Keratinocyte (primary cell): ENCODE measurements at regions not wholly inside any gene's neighbourhood (a gene's known extent, or its start where the extent isn't known, plus 50 kb on each side); places are given as distances from the start of the nearest gene placed in this dataset.
"Not testable (repeated sequence)": the region's sequence is repeated elsewhere in the genome, so short reads cannot be mapped to it uniquely, and the experiment has no call there.

ENCODE experiments used
- DNase-seq: peaks from one replicate; pipeline ENCODE4 v3.0.0-alpha.2; 2011; ENCODE audit warnings: low read depth, missing footprints, low spot score
- FAIRE-seq: peaks from 2 replicates; lab custom pipeline; 2011; peaks lifted over from hg19 to GRCh38; lab: Jason Lieb, UNC
- H2AFZ ChIP-seq: 2 replicates; pipeline ENCODE4 v1.6.0; 2012; ENCODE audit warnings: low read length, control low read depth, inconsistent platforms; ENCODE audit not compliant: control insufficient read depth
- H3K27ac ChIP-seq: 2 replicates; pipeline ENCODE4 v1.5.1; 2011; ENCODE audit warnings: low read length; ENCODE audit not compliant: control insufficient read depth, insufficient read depth
- H3K27me3 ChIP-seq: 3 replicates; pipeline ENCODE4 v1.6.0; 2011; ENCODE audit warnings: low read length; ENCODE audit not compliant: control insufficient read depth, insufficient read depth; ENCODE audit errors: extremely low read depth
- H3K36me3 ChIP-seq, 2 experiments: 2 replicates in 1 of 2; 3 replicates in 1 of 2; pipeline ENCODE4 v1.5.1; 2011; ENCODE audit warnings: low read length in 2 of 2, mild to moderate bottlenecking in 1 of 2; ENCODE audit not compliant: control insufficient read depth in 2 of 2, insufficient read depth in 2 of 2; ENCODE audit errors: extremely low read depth in 1 of 2
- H3K4me1 ChIP-seq: 3 replicates; pipeline ENCODE4 v1.5.1; 2011; ENCODE audit warnings: low read length; ENCODE audit not compliant: control insufficient read depth, insufficient read depth; ENCODE audit errors: extremely low read depth
- H3K4me2 ChIP-seq: 3 replicates; pipeline ENCODE4 v1.6.0; 2011; ENCODE audit warnings: low read depth, low read length; ENCODE audit not compliant: control insufficient read depth, insufficient read depth; ENCODE audit errors: extremely low read depth
- H3K4me3 ChIP-seq, 3 experiments: fragments of 200-600 bp in 1 of 3; sonication (generic) in 1 of 3; 2 replicates in 2 of 3; 3 replicates in 1 of 3; pipeline ENCODE4 v1.5.1; 2011 to 2016; ENCODE audit warnings: low read length in 3 of 3, mild to moderate bottlenecking in 3 of 3, control low read depth in 2 of 3, inconsistent platforms in 1 of 3, low read depth in 1 of 3, mixed read lengths in 1 of 3, mixed run types in 1 of 3, moderate library complexity in 1 of 3; ENCODE audit not compliant: control insufficient read depth in 2 of 3, insufficient read depth in 2 of 3; ENCODE audit errors: extremely low read depth in 1 of 3
- H3K79me2 ChIP-seq: 2 replicates; pipeline ENCODE4 v1.6.0; 2012; ENCODE audit warnings: low read length; ENCODE audit not compliant: control insufficient read depth, insufficient read depth
- H3K9ac ChIP-seq: 3 replicates; pipeline ENCODE4 v1.6.0; 2011; ENCODE audit warnings: low read length; ENCODE audit not compliant: control insufficient read depth, insufficient read depth; ENCODE audit errors: extremely low read depth
- H3K9me1 ChIP-seq: 3 replicates; pipeline ENCODE4 v1.6.0; 2011; ENCODE audit warnings: low read length; ENCODE audit not compliant: control insufficient read depth, insufficient read depth; ENCODE audit errors: extremely low read depth
- H3K9me3 ChIP-seq: 2 replicates; pipeline ENCODE4 v1.5.1; 2012; ENCODE audit warnings: low read depth, low read length; ENCODE audit not compliant: control insufficient read depth
- H4K20me1 ChIP-seq: 3 replicates; pipeline ENCODE4 v1.6.0; 2011; ENCODE audit warnings: low read length; ENCODE audit not compliant: control insufficient read depth, insufficient read depth; ENCODE audit errors: extremely low read depth
- CTCF ChIP-seq, 3 experiments: IDR thresholded peaks in 1 of 3; conservative IDR thresholded peaks in 1 of 3; optimal IDR thresholded peaks in 1 of 3; 2 replicates in 2 of 3; 3 replicates in 1 of 3; pipeline versions ENCODE3 to v1.5.1; 2011; ENCODE audit warnings: low read length in 3 of 3, mild to moderate bottlenecking in 3 of 3, moderate library complexity in 2 of 3, control low read depth in 1 of 3, inconsistent platforms in 1 of 3; ENCODE audit not compliant: insufficient read depth in 2 of 3; ENCODE audit errors: extremely low read depth in 1 of 3
- EZH2 ChIP-seq: IDR thresholded peaks from one replicate; pipeline ENCODE4 v1.6.1; 2012; ENCODE audit warnings: inconsistent platforms, mild to moderate bottlenecking, low read length, moderate library complexity
- dilution Hi-C: fragments of 300-500 bp; cut with MboI; formaldehyde crosslinking; loops from one replicate; pipeline ENCODE4 v1.7.0; 2020; ENCODE audit warnings: low sequenced_read_pairs; ENCODE audit not compliant: extremely low pct_ligation_motif_present

- FAIRE-seq = no peak
- H4K20me1 ChIP-seq = no peaks in the 10 kb centered on the region
Measured at GRCh38 chr6:140376209-140376608, 1001.8 kb upstream of the CITED2 start.

GRCh38 chr6:140373728-140374127, 999.3 kb upstream of the CITED2 start:
- H3K36me3 ChIP-seq, dilution Hi-C loops, H3K4me3 ChIP-seq, H3K27ac ChIP-seq, FAIRE-seq, H3K79me2 ChIP-seq, H3K4me2 ChIP-seq, H2AFZ ChIP-seq, H4K20me1 ChIP-seq, DNase-seq, H3K9ac ChIP-seq, H3K9me3 ChIP-seq, H3K27me3 ChIP-seq, H3K9me1 ChIP-seq, H3K4me1 ChIP-seq: not testable (repeated sequence)

More at GRCh38 chr6:140376209-140376608, 1001.8 kb upstream of the CITED2 start:
- H2AFZ ChIP-seq = no peak overlapping the region
- H3K36me3 ChIP-seq = no peaks in the 10 kb centered on the region
- no peak for DNase-seq
- H3K4me2 ChIP-seq = no peak overlapping the region
- H3K9ac ChIP-seq = no peak overlapping the region
- TF ChIP-seq CTCF (optimal IDR thresholded peaks at IDR 0.05 in 1 of 3, IDR thresholded peaks at IDR 0.05 in 1 of 3, conservative IDR thresholded peaks at IDR 0.05 in 1 of 3; ENCODE audit: extremely low read depth in 1 of 3, insufficient read depth in 2 of 3, low read length in 3 of 3) (no peak), EZH2 (no peak)
- no peaks in the 10 kb centered on the region for H3K27me3 ChIP-seq
- no peak overlapping the region for H3K27ac ChIP-seq
- dilution Hi-C loops = no loop called here
- no peaks in the 10 kb centered on the region for H3K79me2 ChIP-seq
- no peaks in the 10 kb centered on the region for H3K9me1 ChIP-seq
- no peaks in the 10 kb centered on the region for H3K9me3 ChIP-seq
- no peaks in the 10 kb centered on the region for H3K4me1 ChIP-seq
- no peak overlapping the region for H3K4me3 ChIP-seq

- Histone ChIP-seq H3K4me1 (no peaks in the 10 kb centered on the region), H3K36me3 (no peaks in the 10 kb centered on the region), H3K9ac (no peak overlapping the region), H3K4me2 (no peak overlapping the region), H3K79me2 (no peaks in the 10 kb centered on the region), H3K4me3 (no peak overlapping the region), H3K27me3 (no peaks in the 10 kb centered on the region), H3K9me3 (no peaks in the 10 kb centered on the region), H2AFZ (no peak overlapping the region), H4K20me1 (no peaks in the 10 kb centered on the region), H3K27ac (no peak overlapping the region), H3K9me1 (no peaks in the 10 kb centered on the region)
- DNase-seq (no peak), FAIRE-seq (no peak)
- dilution Hi-C loops = no loop called here
- TF ChIP-seq CTCF (optimal IDR thresholded peaks at IDR 0.05 in 1 of 3, IDR thresholded peaks at IDR 0.05 in 1 of 3, conservative IDR thresholded peaks at IDR 0.05 in 1 of 3; ENCODE audit: extremely low read depth in 1 of 3, insufficient read depth in 2 of 3, low read length in 3 of 3) (no peak), EZH2 (no peak)
Measured at GRCh38 chr6:140372064-140372463, 997.6 kb upstream of the CITED2 start.
